Activated CD8-positive, alpha-beta T cell treated with anti-CD3 and anti-CD28 coated beads for 36 hours (primary cell): ENCODE measurements at regions not wholly inside any gene's neighbourhood (a gene's known extent, or its start where the extent isn't known, plus 50 kb on each side); places are given as distances from the start of the nearest gene placed in this dataset.

Experiments used
- ATAC-seq: fragments of 200-7000 bp; cut with Tn5 transposase; one replicate; pipeline ENCODE4 v1.10.0; 2021; ENCODE audit warnings: mild to moderate bottlenecking, moderate library complexity
- CTCF ChIA-PET: fragments of 350-600 bp; sonication (Branson Sonifier 250); formaldehyde crosslinking; loops from one replicate; lab custom pipeline; 2021; ENCODE audit warnings: antibody characterized with exemption; lab: Charles Lee
- POLR2A ChIA-PET: fragments of 350-600 bp; sonication (Branson Sonifier 250); formaldehyde crosslinking; loops from one replicate; lab custom pipeline; 2021; ENCODE audit warnings: antibody characterized with exemption; lab: Charles Lee
- DNase-seq: peaks from one replicate; pipeline ENCODE4 v3.0.0-alpha.2; 2020
- H3K27ac Mint-ChIP-seq: one replicate; pipeline ENCODE4 v1.8.0; 2021; ENCODE audit warnings: mild to moderate bottlenecking, mixed read lengths
- H3K27me3 Mint-ChIP-seq: one replicate; pipeline ENCODE4 v1.8.0; 2021; ENCODE audit warnings: mixed read lengths
- H3K36me3 Mint-ChIP-seq: one replicate; pipeline ENCODE4 v1.8.0; 2021; ENCODE audit warnings: low read depth, mixed read lengths
- H3K4me1 Mint-ChIP-seq: one replicate; pipeline ENCODE4 v1.8.0; 2021; ENCODE audit warnings: low read depth, mixed read lengths
- H3K4me3 Mint-ChIP-seq: one replicate; pipeline ENCODE4 v1.8.0; 2021; ENCODE audit warnings: mild to moderate bottlenecking, moderate library complexity, mixed read lengths
- H3K9me3 Mint-ChIP-seq: one replicate; pipeline ENCODE4 v1.8.0; 2021; ENCODE audit warnings: mixed read lengths
- CTCF ChIP-seq: fragments of 200-600 bp; IDR thresholded peaks from one replicate; pipeline ENCODE4 v1.8.0; 2022; ENCODE audit warnings: antibody characterized with exemption, mild to moderate bottlenecking
- intact Hi-C: fragments of 100-400 bp; cut with micrococcal nuclease; formaldehyde crosslinking; loops from one replicate; pipeline ENCODE4 v1.10.0; 2022

- H3K27ac Mint-ChIP-seq = no peak overlapping the region
- ChIA-PET CTCF (no interaction called here), POLR2A (no interaction called here)
- no peak for DNase-seq
- ATAC-seq = no peak
- H3K27me3 Mint-ChIP-seq = no peaks in the 10 kb centered on the region
- H3K9me3 Mint-ChIP-seq = no peaks in the 10 kb centered on the region
- no peak for TF ChIP-seq CTCF
- intact Hi-C loops = no loop called here
- H3K4me3 Mint-ChIP-seq = no peak overlapping the region
- H3K4me1 Mint-ChIP-seq = no peaks in the 10 kb centered on the region
- no peaks in the 10 kb centered on the region for H3K36me3 Mint-ChIP-seq
Measured at GRCh38 chr18:78736015-78736690, 243.5 kb upstream of the SALL3 start.

GRCh38 chr18:78737006-78737915, 242.4 kb upstream of the SALL3 start:
- H3K4me3 Mint-ChIP-seq = no peak overlapping the region
- no peaks in the 10 kb centered on the region for H3K27me3 Mint-ChIP-seq
- no peaks in the 10 kb centered on the region for H3K36me3 Mint-ChIP-seq
- no peaks in the 10 kb centered on the region for H3K9me3 Mint-ChIP-seq
- no peaks in the 10 kb centered on the region for H3K4me1 Mint-ChIP-seq
- intact Hi-C loops = no loop called here
- CTCF ChIA-PET = no interaction called here
- POLR2A ChIA-PET = no interaction called here
- no peak overlapping the region for H3K27ac Mint-ChIP-seq
- ATAC-seq (no peak), DNase-seq (no peak)
- TF ChIP-seq CTCF = no peak

GRCh38 chr18:78738076-78738690, 241.4 kb upstream of the SALL3 start:
- TF ChIP-seq CTCF = no peak
- Mint-ChIP-seq H3K4me1 (no peaks in the 10 kb centered on the region), H3K27me3 (no peaks in the 10 kb centered on the region), H3K9me3 (no peaks in the 10 kb centered on the region), H3K36me3 (no peaks in the 10 kb centered on the region), H3K27ac (no peak overlapping the region), H3K4me3 (no peak overlapping the region)
- intact Hi-C loops = no loop called here
- POLR2A ChIA-PET = no interaction called here
- DNase-seq = no peak
- no peak for ATAC-seq
- CTCF ChIA-PET = no interaction called here

- CTCF ChIA-PET = no interaction called here
- no peak overlapping the region for H3K27ac Mint-ChIP-seq
- TF ChIP-seq CTCF = no peak
- H3K9me3 Mint-ChIP-seq = no peaks in the 10 kb centered on the region
- POLR2A ChIA-PET = no interaction called here
- no peaks in the 10 kb centered on the region for H3K27me3 Mint-ChIP-seq
- ATAC-seq (no peak), DNase-seq (no peak)
- no peaks in the 10 kb centered on the region for H3K4me1 Mint-ChIP-seq
- intact Hi-C loops = no loop called here
- no peak overlapping the region for H3K4me3 Mint-ChIP-seq
- no peaks in the 10 kb centered on the region for H3K36me3 Mint-ChIP-seq
Measured at GRCh38 chr18:78739115-78739514, 240.5 kb upstream of the SALL3 start.
